ENCODE measurements at regions not wholly inside any gene's neighbourhood (a gene's known extent, or its start where the extent isn't known, plus 50 kb on each side); places are given as distances from the start of the nearest gene placed in this dataset.
"Not testable (repeated sequence)": the region's sequence is repeated elsewhere in the genome, so short reads cannot be mapped to it uniquely, and the experiment has no call there.

DNA sequence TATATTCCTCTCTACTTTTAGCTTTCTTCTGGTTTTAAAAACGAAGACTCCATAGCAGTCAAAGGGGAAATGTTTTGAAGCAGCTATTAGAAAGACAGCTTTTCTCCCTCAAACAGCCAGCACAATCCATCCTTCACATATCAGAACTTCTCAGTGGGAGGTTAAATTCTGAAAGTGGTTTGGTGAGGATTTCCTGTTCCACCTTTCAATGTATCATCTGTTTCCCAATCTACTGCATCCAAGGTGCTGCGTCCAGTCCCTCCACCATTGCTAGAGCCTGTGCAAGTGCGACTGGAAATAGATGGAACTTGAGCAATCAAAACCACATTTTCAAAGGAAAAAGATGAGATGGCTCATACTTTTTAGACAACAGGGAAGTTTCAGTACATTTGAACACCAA, 508.3 kb upstream of the ARID1B start:
- DNase-seq: no peak

DNA sequence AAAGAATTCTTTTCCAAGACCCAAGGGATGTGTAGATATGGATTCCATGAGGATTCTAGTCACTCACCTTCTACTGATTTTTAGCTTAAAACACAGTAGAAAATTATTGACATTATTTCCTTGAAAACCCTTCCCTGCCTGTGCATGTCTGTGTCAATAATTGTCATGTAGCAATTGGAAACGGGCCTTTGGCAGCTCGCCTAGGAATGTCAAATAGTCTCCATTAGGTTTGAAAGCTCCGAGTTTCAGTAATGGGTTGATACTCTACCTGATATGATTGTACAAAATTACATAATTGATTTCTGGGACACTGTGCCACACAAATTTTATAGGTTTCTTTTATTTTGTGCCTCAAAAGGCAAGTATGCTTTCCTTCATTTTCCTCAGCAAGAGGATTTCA, 515.2 kb upstream of the ARID1B start:
- peak; percentile 61 for DNase-seq

GRCh38 chr6:156260815-156261214, 516.4 kb upstream of the ARID1B start:
- no peak for DNase-seq

- no peak for DNase-seq
These were observed 518.2 kb upstream of the ARID1B start for GRCh38 chr6:156258981-156259380.

GRCh38 chr6:156256161-156256560, 521.0 kb upstream of the ARID1B start:
- DNase-seq: no peak

GRCh38 chr6:156254240-156254639, 522.9 kb upstream of the ARID1B start:
- DNase-seq: no peak

DNA sequence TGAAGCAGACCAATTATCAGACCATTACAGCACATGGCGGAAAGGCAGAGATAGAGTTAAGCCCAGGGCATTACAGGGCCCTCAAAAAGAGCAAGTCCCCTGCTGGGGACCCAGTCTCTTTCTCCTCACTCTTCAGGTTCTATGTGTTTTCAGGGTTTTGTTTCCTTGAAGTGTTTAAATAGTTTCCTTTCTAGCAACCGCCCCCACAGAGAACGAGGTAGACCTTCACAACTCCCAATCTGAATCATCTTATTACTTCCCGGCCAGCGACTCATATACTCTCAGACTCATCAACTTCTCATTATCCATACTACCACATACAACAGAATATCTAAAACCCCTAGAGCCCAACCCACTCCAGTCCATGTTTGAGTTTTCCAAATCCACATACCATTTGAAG, 526.6 kb upstream of the ARID1B start:
- no peak for DNase-seq

DNA sequence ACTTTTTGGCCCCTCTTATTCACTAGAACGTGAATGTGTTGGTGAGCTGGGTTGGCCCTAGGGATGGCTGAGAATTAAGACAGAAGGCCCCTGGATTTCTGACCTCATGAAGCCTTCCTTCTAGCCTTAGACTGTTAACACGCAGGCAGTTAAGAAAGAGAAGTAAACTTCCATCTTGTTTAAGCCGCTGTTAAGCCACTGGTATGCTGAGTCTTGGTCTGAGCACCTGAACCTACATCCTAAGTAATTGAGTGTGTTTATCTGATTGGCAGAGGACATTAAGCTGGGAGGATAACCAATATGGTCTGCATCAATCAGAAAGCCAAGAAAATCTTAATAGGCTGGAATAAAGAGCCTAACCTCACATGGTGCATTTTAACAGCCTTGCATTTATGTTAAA, 535.0 kb upstream of the ARID1B start:
- DNase-seq: no peak

DNA sequence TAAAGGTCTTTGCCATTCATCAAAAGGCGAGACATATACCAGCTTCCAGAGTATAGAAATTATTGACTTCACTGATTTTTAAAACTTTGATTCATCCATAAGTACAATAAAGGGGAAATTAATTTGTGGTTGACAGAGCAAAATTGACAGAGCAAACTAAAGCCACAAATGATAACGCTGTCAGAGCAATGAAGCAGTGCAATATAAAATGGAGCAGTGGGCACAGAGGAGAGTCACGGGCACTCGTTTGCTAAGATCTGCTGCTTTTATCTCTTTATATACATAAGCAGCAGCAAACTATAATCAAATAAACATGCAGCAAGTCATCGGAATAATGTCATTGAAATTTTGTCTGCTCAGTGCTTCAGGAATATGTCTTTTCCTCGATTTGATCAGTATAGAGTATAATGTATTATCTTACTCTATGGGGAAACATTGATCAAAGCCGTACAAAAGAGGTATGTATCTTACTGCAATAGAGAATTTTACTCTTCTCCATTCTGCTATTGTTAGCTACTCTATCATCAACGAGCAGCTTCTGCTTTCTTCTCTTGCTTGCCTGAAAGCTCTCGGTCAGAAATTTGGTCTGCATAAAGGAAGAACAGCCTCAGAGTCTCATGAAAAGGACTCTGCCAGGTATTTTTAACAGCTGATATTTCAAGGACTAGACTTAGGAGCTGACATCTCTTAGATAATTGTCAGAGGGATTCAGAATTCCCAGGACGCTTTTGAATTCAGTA, 546.0 kb upstream of the ARID1B start:
- DNase-seq: no peak

DNA sequence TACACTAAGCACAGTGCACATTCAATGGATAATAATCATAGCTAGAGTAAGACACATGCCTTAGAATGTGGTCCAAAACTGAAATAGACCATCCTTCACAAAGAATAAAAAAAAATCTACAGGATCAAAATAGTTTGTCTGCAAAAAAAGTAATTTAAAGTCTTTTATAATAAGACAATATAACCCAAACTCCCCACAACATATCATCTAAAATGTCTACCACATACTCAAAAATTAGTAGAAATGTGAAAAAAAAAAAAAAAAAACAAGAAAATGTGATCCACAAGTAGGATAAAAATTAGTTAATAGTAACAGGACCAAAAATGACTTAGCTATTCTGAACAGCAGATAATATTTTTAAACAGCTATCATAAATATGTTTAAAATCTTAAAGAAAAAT, 557.2 kb upstream of the ARID1B start:
- DNase-seq: no peak

DNA sequence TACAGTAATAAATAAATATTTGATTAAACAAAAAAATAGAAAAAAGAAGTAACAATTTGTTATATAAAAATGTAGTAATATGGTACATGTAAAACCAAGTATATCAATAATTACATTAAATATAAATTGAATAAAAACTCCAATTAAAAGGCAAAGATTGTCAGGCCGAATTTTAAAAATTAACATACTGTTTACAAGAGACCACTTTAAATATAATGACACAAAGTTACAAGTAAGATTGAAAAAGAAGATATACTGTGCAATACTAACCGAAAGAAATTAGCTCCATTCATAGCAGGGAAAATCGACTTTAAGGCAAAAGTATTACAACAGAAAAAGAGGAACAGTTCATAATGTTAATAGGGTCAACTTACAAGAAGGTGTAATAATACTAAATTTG, 571.5 kb upstream of the ARID1B start:
- DNase-seq: no peak

DNA sequence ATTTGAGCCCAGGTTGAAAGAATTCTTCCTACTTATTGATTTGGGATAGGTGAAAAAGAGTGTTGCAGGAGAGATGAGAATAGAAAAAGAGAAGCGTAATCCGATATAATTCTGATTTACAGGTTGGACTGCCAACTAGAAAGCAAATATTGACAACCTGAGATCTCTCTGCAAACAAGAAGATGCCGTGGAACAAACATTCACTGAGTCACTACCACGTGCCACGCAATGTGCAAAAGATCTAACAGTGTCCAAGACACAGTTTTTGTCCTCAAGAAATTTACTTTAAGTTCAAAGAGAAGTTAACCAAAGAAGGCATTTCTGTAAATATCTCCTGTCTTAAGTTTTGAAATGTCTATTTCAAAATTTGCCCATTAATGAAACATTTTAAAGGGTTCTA, 578.0 kb upstream of the ARID1B start:
- DNase-seq: no peak

DNA sequence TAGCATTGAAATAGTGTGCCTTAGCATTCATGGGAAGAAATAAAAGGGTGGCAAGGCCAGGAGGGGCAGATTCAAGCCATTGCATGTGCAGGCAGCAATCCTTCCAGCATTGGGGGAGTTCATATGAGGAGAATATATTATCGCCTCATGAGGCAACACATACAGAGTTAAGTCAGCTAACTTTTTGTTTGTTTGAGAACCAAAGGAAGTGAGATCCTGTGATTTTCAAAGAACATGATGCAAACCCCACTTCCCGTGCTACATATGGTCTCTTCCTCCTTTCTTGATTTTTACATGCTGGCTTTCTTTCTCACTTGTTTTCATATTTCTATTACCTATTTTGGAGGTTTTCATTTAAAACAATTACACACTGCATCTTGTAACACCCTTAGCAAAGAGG, 579.7 kb upstream of the ARID1B start:
- no peak for DNase-seq

DNA sequence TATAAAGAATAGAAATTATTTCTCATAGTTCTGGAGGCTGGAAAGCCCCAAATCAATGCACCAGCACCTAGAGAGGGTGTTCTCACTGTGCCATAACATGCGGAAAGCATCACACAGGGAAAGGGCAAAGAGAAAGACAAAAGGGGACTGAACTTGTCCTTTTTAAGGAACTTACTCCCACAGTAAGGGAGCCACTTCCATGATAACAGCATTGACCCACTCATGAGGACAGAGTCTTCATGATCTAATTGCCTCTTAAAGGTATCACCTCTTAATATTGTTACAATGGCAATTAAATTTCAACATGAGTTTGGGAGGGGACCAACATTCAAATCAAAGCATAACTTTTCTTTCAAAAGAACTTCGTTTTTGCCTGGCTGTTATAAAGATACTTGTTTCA, 582.2 kb upstream of the ARID1B start:
- DNase-seq: no peak

GRCh38 chr6:156193381-156193780, 583.8 kb upstream of the ARID1B start:
- no peak for DNase-seq

- DNase-seq: no peak
These were observed 585.3 kb upstream of the ARID1B start for GRCh38 chr6:156191895-156192294.

- not testable (repeated sequence) for DNase-seq
These were observed 585.8 kb upstream of the ARID1B start for GRCh38 chr6:156191390-156191789.

- no peak for DNase-seq
These were observed 586.9 kb upstream of the ARID1B start for GRCh38 chr6:156190270-156190669.

DNA sequence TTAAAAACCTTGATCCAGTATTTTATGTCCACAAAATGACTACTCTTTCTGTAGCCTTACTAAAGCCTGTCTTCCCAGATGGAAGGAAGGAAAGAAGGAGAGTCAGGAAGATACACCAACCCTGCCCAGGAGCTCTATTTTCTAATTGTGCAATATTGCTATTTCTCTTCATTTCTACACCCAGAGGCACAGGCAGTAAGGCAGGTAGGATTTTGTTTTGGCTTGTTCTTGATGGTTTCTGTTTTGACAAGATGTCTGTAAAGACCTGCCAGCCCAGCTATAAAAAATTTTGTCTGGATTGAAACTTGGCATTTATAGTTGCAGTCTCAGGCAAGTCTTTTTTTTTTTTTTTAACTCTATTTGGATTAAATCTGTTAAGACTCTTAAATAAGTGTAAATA, 587.5 kb upstream of the ARID1B start:
- no peak for DNase-seq

DNA sequence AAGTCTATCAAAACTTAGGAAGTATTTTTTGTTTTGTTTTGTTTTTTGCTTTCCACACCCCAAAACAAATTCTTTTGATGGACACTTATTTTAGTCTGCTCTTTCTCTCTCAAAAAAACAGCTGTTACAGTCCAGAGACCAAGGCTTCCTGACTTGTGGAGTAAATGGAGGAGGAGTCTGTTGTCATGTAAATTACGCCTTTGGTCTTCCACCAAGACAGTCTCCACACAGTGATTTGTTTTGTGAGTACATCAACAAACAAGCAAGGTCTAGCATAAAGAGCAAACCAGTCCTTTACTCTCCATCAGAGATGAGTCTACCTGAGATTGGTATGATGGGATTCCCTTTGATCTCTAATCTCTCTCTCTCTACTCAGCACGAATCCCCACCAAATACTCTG, 588.0 kb upstream of the ARID1B start:
- DNase-seq: no peak

DNA sequence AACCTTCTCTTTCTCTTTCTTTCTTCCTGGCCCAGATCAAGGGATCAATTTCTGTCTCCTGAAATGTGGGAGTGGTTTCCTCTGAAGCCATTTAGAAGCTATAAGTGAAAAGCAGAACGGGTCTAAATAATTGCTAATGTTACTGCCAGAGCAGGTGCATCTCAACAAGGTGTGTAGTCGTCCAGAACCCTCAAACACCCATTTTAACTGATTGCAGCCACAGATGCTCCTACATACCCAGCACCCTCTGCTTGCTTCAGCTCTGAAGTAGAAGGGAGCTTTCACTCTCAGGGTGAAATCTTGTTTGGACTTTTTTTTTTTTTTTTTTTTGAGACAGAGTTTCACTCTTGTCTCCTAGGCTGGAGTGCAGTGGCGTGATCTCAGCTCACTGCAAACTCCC, 592.1 kb upstream of the ARID1B start:
- DNase-seq: no peak

- DNase-seq: no peak
These were observed 593.5 kb upstream of the ARID1B start for GRCh38 chr6:156183678-156184077.

- DNase-seq: no peak
These were observed 594.8 kb upstream of the ARID1B start for GRCh38 chr6:156182356-156182755.

- DNase-seq: no peak
These were observed 595.7 kb upstream of the ARID1B start for GRCh38 chr6:156181506-156181905.

- DNase-seq: peak; percentile 71
These were observed 601.2 kb upstream of the ARID1B start for GRCh38 chr6:156175971-156176421.

Measured in NCI-H2081 treated with DMSO at 0.1 percent for 48 hours (cell line).